ENCODE measurements at regions not wholly inside any gene's neighbourhood (a gene's known extent, or its start where the extent isn't known, plus 50 kb on each side); places are given as distances from the start of the nearest gene placed in this dataset.

DNA sequence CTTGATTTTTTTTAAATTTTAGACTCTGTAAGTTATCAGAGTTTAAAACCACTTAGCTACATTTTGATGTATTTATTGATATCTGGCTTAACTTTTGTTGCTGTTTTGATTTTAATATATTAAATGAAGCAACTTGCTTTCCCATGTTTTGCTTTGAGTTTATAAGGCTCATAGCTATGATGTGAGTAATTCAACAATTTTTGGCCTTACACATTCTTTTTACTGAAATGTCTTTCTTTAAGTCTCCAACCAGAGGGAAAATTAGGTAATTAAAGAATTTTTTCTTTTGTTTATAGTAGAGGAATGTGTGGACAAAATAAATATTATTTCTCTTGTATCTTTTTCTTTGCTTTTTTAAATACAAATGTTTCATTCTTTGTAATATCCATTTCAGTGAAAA, 258.3 kb upstream of the ADAMTS5 start:
- peak; percentile 38 for DNase-seq (ENCODE audit: low read depth)
- TF ChIP-seq, protein P1, sequence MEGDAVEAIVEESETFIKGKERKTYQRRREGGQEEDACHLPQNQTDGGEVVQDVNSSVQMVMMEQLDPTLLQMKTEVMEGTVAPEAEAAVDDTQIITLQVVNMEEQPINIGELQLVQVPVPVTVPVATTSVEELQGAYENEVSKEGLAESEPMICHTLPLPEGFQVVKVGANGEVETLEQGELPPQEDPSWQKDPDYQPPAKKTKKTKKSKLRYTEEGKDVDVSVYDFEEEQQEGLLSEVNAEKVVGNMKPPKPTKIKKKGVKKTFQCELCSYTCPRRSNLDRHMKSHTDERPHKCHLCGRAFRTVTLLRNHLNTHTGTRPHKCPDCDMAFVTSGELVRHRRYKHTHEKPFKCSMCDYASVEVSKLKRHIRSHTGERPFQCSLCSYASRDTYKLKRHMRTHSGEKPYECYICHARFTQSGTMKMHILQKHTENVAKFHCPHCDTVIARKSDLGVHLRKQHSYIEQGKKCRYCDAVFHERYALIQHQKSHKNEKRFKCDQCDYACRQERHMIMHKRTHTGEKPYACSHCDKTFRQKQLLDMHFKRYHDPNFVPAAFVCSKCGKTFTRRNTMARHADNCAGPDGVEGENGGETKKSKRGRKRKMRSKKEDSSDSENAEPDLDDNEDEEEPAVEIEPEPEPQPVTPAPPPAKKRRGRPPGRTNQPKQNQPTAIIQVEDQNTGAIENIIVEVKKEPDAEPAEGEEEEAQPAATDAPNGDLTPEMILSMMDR (IDR thresholded peaks at IDR 0.05; ENCODE audit: low read length, missing control alignments): no peak

DNA sequence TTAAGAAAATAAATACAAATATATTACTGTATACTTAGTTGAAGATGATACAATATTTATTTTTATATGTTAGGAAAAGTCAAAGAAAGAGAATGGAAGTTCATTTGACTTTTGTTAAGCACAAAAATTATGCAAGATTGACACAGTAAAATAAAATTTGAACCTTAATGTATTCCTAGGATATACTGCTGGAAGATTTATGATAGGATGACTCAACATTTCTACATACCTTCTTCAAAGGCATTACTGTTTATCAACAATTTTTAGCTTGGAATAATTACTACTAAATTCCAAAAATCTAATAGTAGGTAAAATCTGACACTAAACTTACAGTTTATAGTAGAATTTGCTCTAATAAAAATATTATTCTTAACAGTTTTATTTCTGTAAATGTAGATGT, 257.3 kb upstream of the ADAMTS5 start:
- TF ChIP-seq, protein P1 (IDR thresholded peaks at IDR 0.05; ENCODE audit: low read length, missing control alignments): no peak
- no peak overlapping the region for H3K4me3 ChIP-seq (replicated peaks; ENCODE audit: low read depth, low read length)
- DNase-seq (ENCODE audit: low read depth): no peak

More for the DNA sequence above, 258.3 kb upstream of the ADAMTS5 start:
- H3K4me3 ChIP-seq (replicated peaks; ENCODE audit: low read depth, low read length): no peak overlapping the region

DNA sequence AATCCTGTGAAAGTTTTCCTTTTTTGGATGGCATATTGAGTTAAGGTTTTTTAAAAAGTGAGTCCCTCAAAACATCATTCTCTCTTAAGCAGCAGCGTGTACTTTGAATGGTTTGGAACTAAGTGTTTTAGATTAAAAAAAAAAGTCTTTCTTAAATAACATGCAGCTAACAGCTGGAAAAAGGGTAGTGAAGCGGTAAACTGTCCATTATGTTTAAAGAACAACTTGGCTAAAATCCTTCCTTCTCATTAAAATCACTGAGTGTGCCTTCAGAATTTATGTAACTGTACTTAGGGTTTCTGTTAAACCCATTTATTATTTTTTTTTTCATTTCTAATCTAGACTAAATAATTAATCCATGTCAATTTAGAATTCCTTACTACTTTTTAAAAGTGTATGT, 254.2 kb upstream of the ADAMTS5 start:
- H3K4me3 ChIP-seq (replicated peaks; ENCODE audit: low read depth, low read length): no peak overlapping the region
- TF ChIP-seq, protein P1 (IDR thresholded peaks at IDR 0.05; ENCODE audit: low read length, missing control alignments): no peak
- no peak for DNase-seq (ENCODE audit: low read depth)

DNA sequence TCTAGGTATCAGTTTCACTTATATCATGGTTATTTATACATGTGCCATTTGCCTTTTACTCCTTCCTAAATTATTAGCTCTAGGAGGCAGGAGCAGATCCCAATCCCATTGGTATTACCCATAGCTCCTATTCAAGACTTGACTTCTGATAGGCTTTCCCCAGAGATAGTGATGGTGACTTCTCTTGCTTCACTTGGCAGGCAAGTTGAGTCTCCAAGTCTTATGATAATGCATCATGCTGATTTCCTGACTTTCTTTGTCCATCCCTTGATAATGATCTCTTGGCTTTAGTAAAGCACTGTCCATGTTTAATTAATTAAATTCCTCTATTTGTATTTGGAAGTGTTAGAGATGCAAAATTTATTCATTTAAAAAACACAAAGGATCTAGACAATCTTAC, 253.5 kb upstream of the ADAMTS5 start:
- H3K4me3 ChIP-seq (replicated peaks; ENCODE audit: low read depth, low read length): no peak overlapping the region
- DNase-seq (ENCODE audit: low read depth): no peak
- TF ChIP-seq, protein P1 (IDR thresholded peaks at IDR 0.05; ENCODE audit: low read length, missing control alignments): no peak

DNA sequence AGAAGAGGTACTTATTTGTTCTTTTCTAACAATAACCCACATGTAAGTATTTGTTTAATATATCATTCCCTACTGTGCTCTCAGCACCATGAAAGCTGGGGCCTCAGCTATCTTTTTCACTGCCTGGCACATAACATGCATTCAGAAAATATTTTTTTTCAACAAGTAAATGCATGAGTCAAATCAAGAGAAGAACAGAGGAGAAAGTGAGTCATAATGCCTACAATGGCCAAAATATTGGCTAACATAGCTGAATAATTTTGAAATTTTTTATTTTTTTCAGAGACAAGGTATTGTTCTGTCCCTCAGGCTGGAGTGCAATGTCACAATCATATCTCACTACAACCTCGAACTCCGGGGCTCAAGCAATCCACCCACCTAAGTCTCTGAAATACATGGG, 252.2 kb upstream of the ADAMTS5 start:
- peak; percentile 89 for DNase-seq (ENCODE audit: low read depth)

DNA sequence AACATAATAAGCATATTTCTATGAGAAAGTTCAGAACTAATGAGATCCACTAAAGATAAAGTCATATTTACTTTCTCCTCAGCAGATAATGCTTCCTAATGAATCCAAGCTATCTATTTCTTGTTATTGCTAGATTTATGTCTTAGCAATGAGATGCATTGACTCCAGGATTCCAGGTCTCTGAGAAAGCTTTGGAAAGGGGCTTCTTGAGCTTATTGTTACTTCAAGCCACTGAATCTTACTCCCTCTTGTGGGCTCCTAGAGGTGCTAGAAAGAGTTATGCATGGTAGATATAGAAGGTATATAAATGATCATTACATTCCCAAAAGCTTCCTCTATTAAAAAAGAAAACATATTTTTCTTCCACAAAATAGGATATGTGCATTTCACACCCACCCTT, 246.4 kb upstream of the ADAMTS5 start:
- no peak overlapping the region for H3K4me3 ChIP-seq (replicated peaks; ENCODE audit: low read depth, low read length)
- peak; percentile 37 for DNase-seq (ENCODE audit: low read depth)
- TF ChIP-seq, protein P1 (IDR thresholded peaks at IDR 0.05; ENCODE audit: low read length, missing control alignments): peak; percentile 41

More for the DNA sequence above, 252.2 kb upstream of the ADAMTS5 start:
- TF ChIP-seq, protein P1 (IDR thresholded peaks at IDR 0.05; ENCODE audit: low read length, missing control alignments): no peak
- H3K4me3 ChIP-seq (replicated peaks; ENCODE audit: low read depth, low read length): no peak overlapping the region

DNA sequence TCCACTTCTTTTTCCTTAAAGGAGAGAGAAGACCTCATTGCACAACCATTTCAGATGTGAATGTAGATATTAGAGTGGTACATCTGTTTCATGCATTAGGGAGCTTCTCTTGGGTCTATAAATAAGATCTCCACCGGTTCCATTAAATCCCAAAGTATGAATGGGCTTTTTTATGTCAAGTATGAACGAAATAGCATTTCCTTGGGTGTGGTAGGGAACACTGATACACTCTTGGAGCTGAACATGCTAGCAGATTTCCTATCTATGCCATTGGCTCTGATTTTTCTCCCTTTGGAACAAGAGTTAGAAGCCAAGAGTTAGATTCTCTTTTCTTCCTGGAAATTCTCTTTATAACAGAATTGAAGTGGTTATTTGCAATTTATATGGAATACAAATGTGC, 245.6 kb upstream of the ADAMTS5 start:
- H3K4me3 ChIP-seq (replicated peaks; ENCODE audit: low read depth, low read length): no peak overlapping the region
- TF ChIP-seq, protein P1 (IDR thresholded peaks at IDR 0.05; ENCODE audit: low read length, missing control alignments): no peak
- DNase-seq (ENCODE audit: low read depth): no peak
